ENCODE measurements at regions not wholly inside any gene's neighbourhood (a gene's known extent, or its start where the extent isn't known, plus 50 kb on each side); places are given as distances from the start of the nearest gene placed in this dataset.
A peak's percentile ranks its signal among the peaks of the same experiment; 100 is the strongest.
"Not testable (repeated sequence)": the region's sequence is repeated elsewhere in the genome, so short reads cannot be mapped to it uniquely, and the experiment has no call there.

GRCh38 chr1:194081444-194081843 lies 895.0 kb upstream of the B3GALT2 start:
- Mint-ChIP-seq H3K36me3 (no peaks in the 10 kb centered on the region), H3K27me3 (no peaks in the 10 kb centered on the region), H3K4me3 (no peak overlapping the region), H3K27ac (no peak overlapping the region), H3K9me3 (no peaks in the 10 kb centered on the region), H3K4me1 (peaks cover 6% of the 10 kb centered on the region)
- no peak for ATAC-seq

- no peak for ATAC-seq
- no peaks in the 10 kb centered on the region for H3K36me3 Mint-ChIP-seq
- H3K27me3 Mint-ChIP-seq: no peaks in the 10 kb centered on the region
- peaks cover 6% of the 10 kb centered on the region for H3K4me1 Mint-ChIP-seq
- H3K27ac Mint-ChIP-seq: no peak overlapping the region
- H3K9me3 Mint-ChIP-seq: no peaks in the 10 kb centered on the region
- H3K4me3 Mint-ChIP-seq: no peak overlapping the region
Observed at GRCh38 chr1:194080826-194081225, 894.4 kb upstream of the B3GALT2 start.

- H3K9me3 Mint-ChIP-seq: no peaks in the 10 kb centered on the region
- ATAC-seq: peak; percentile 39
- H3K4me3 Mint-ChIP-seq: no peak overlapping the region
- H3K27ac Mint-ChIP-seq: no peak overlapping the region
- peaks cover 6% of the 10 kb centered on the region for H3K4me1 Mint-ChIP-seq
- H3K27me3 Mint-ChIP-seq: no peaks in the 10 kb centered on the region
- H3K36me3 Mint-ChIP-seq: no peaks in the 10 kb centered on the region
Observed at GRCh38 chr1:194078765-194079164, 892.4 kb upstream of the B3GALT2 start.

GRCh38 chr1:194076646-194077045 lies 890.2 kb upstream of the B3GALT2 start:
- Mint-ChIP-seq H3K9me3 (no peaks in the 10 kb centered on the region), H3K27me3 (no peaks in the 10 kb centered on the region), H3K36me3 (no peaks in the 10 kb centered on the region), H3K4me3 (no peak overlapping the region), H3K27ac (no peak overlapping the region), H3K4me1 (peaks cover 6% of the 10 kb centered on the region)
- ATAC-seq: no peak

- Mint-ChIP-seq H3K27me3 (no peaks in the 10 kb centered on the region), H3K9me3 (no peaks in the 10 kb centered on the region), H3K27ac (no peak overlapping the region), H3K4me3 (no peak overlapping the region), H3K36me3 (no peaks in the 10 kb centered on the region), H3K4me1 (peaks cover 3% of the 10 kb centered on the region)
- ATAC-seq: no peak
Observed at GRCh38 chr1:194073833-194074232, 887.4 kb upstream of the B3GALT2 start.

- Mint-ChIP-seq H3K4me1 (no peaks in the 10 kb centered on the region), H3K4me3 (no peak overlapping the region), H3K9me3 (no peaks in the 10 kb centered on the region), H3K27me3 (peaks cover 6% of the 10 kb centered on the region), H3K36me3 (no peaks in the 10 kb centered on the region), H3K27ac (no peak overlapping the region)
- ATAC-seq: no peak
Observed at GRCh38 chr1:194071205-194071604, 884.8 kb upstream of the B3GALT2 start.

GRCh38 chr1:194069831-194070218 lies 883.4 kb upstream of the B3GALT2 start:
- Mint-ChIP-seq H3K4me1 (no peaks in the 10 kb centered on the region), H3K4me3 (no peak overlapping the region), H3K27me3 (peaks cover 6% of the 10 kb centered on the region), H3K9me3 (no peaks in the 10 kb centered on the region), H3K36me3 (no peaks in the 10 kb centered on the region), H3K27ac (no peak overlapping the region)
- no peak for ATAC-seq

- ATAC-seq: peak; percentile 20
- peaks cover 6% of the 10 kb centered on the region for H3K27me3 Mint-ChIP-seq
Observed at GRCh38 chr1:194069168-194069830, 882.9 kb upstream of the B3GALT2 start.

GRCh38 chr1:194068446-194069167 lies 882.2 kb upstream of the B3GALT2 start:
- Mint-ChIP-seq H3K36me3 (no peaks in the 10 kb centered on the region), H3K4me3 (no peak overlapping the region), H3K4me1 (no peaks in the 10 kb centered on the region), H3K9me3 (no peaks in the 10 kb centered on the region), H3K27me3 (peaks cover 6% of the 10 kb centered on the region), H3K27ac (no peak overlapping the region)
- no peak for ATAC-seq

More at GRCh38 chr1:194069168-194069830, 882.9 kb upstream of the B3GALT2 start:
- Mint-ChIP-seq H3K9me3 (no peaks in the 10 kb centered on the region), H3K4me3 (no peak overlapping the region), H3K27ac (no peak overlapping the region), H3K4me1 (no peaks in the 10 kb centered on the region), H3K36me3 (no peaks in the 10 kb centered on the region)

- no peaks in the 10 kb centered on the region for H3K36me3 Mint-ChIP-seq
- no peak for ATAC-seq
- no peak overlapping the region for H3K27ac Mint-ChIP-seq
- H3K27me3 Mint-ChIP-seq: peaks cover 6% of the 10 kb centered on the region
- no peaks in the 10 kb centered on the region for H3K4me1 Mint-ChIP-seq
- H3K4me3 Mint-ChIP-seq: no peak overlapping the region
- no peaks in the 10 kb centered on the region for H3K9me3 Mint-ChIP-seq
Observed at GRCh38 chr1:194067772-194068171, 881.4 kb upstream of the B3GALT2 start.

- ATAC-seq: no peak
- Mint-ChIP-seq H3K27me3 (peaks cover under 1% of the 10 kb centered on the region), H3K4me1 (no peaks in the 10 kb centered on the region), H3K27ac (no peak overlapping the region), H3K9me3 (no peaks in the 10 kb centered on the region), H3K4me3 (no peak overlapping the region), H3K36me3 (no peaks in the 10 kb centered on the region)
Observed at GRCh38 chr1:194062962-194063361, 876.5 kb upstream of the B3GALT2 start.

GRCh38 chr1:194062526-194062925 lies 876.1 kb upstream of the B3GALT2 start:
- H3K27me3 Mint-ChIP-seq: no peaks in the 10 kb centered on the region

GRCh38 chr1:194060481-194060880 lies 874.1 kb upstream of the B3GALT2 start:
- Mint-ChIP-seq H3K4me1 (no peaks in the 10 kb centered on the region), H3K27me3 (no peaks in the 10 kb centered on the region), H3K36me3 (no peaks in the 10 kb centered on the region), H3K9me3 (no peaks in the 10 kb centered on the region), H3K4me3 (no peak overlapping the region), H3K27ac (no peak overlapping the region)
- no peak for ATAC-seq

More at GRCh38 chr1:194062526-194062925, 876.1 kb upstream of the B3GALT2 start:
- no peak overlapping the region for H3K4me3 Mint-ChIP-seq
- no peaks in the 10 kb centered on the region for H3K36me3 Mint-ChIP-seq
- no peak overlapping the region for H3K27ac Mint-ChIP-seq
- no peaks in the 10 kb centered on the region for H3K4me1 Mint-ChIP-seq
- H3K9me3 Mint-ChIP-seq: no peaks in the 10 kb centered on the region
- ATAC-seq: no peak

GRCh38 chr1:194058268-194058667 lies 871.9 kb upstream of the B3GALT2 start:
- not testable (repeated sequence) for H3K27ac Mint-ChIP-seq, H3K9me3 Mint-ChIP-seq, H3K36me3 Mint-ChIP-seq, H3K4me1 Mint-ChIP-seq, ATAC-seq, H3K27me3 Mint-ChIP-seq, H3K4me3 Mint-ChIP-seq

- Mint-ChIP-seq H3K9me3 (no peaks in the 10 kb centered on the region), H3K4me1 (no peaks in the 10 kb centered on the region), H3K27me3 (no peaks in the 10 kb centered on the region), H3K36me3 (no peaks in the 10 kb centered on the region), H3K27ac (no peak overlapping the region), H3K4me3 (no peak overlapping the region)
- ATAC-seq: no peak
Observed at GRCh38 chr1:194056169-194056568, 869.8 kb upstream of the B3GALT2 start.

- H3K27me3 Mint-ChIP-seq: no peaks in the 10 kb centered on the region
- H3K4me3 Mint-ChIP-seq: no peak overlapping the region
- no peaks in the 10 kb centered on the region for H3K4me1 Mint-ChIP-seq
Observed at GRCh38 chr1:194055536-194055935, 869.1 kb upstream of the B3GALT2 start.

More at GRCh38 chr1:194055536-194055935, 869.1 kb upstream of the B3GALT2 start:
- Mint-ChIP-seq H3K9me3 (no peaks in the 10 kb centered on the region), H3K27ac (no peak overlapping the region), H3K36me3 (no peaks in the 10 kb centered on the region)
- ATAC-seq: no peak

Data from stimulated activated memory B cell treated with anti-CD40 and anti-IgM and Interleukin-4, amounts not matched to agents 10 μg/mL and 1 μg/mL and 100 μg/mL, for 72 hours (primary cell).